Heart left ventricle (tissue), 16 donors: ENCODE measurements at regions not wholly inside any gene's neighbourhood (a gene's known extent, or its start where the extent isn't known, plus 50 kb on each side); places are given as distances from the start of the nearest gene placed in this dataset.

Source experiments
- ATAC-seq, 4 donors: fragments of 200-7000 bp; cut with Tn5 transposase; one replicate each; pipeline ENCODE4 v1.9.1; 2020 to 2022; ENCODE audit warnings: moderate library complexity in 4 of 4, mild to moderate bottlenecking in 3 of 4, moderate number of reproducible peaks in 1 of 4
- DNase-seq, 5 donors: peaks; one replicate each; pipeline ENCODE4 v3.0.0-alpha.2; 2020
- H3K27ac ChIP-seq, 12 donors: fragments of 200-600 bp; sonication (generic) in 4 of 12; one replicate each; pipeline versions ENCODE4 v1.5.0 to v1.8.0; 2016 to 2022; ENCODE audit warnings: mild to moderate bottlenecking in 2 of 12
- H3K27me3 ChIP-seq, 9 donors: fragments of 200-600 bp; sonication (generic) in 2 of 9; one replicate each; pipeline versions ENCODE4 v1.5.1 to v1.8.0; 2016 to 2022; ENCODE audit warnings: mild to moderate bottlenecking in 3 of 9
- H3K36me3 ChIP-seq, 9 donors: fragments of 200-600 bp; sonication (generic) in 2 of 9; one replicate each; pipeline versions ENCODE4 v1.5.0 to v1.8.0; 2018 to 2022; ENCODE audit warnings: mild to moderate bottlenecking in 2 of 9
- H3K4me1 ChIP-seq, 12 donors: fragments of 200-600 bp; sonication (generic) in 4 of 12; one replicate each; pipeline versions ENCODE4 v1.5.0 to v1.8.0; 2016 to 2022; ENCODE audit warnings: mild to moderate bottlenecking in 3 of 12
- H3K4me3 ChIP-seq, 12 donors: fragments of 200-600 bp; sonication (generic) in 4 of 12; one replicate each; pipeline versions ENCODE4 v1.5.0 to v1.8.0; 2017 to 2022; ENCODE audit warnings: mild to moderate bottlenecking in 9 of 12, moderate library complexity in 4 of 12
- H3K9me3 ChIP-seq, 12 donors: fragments of 200-600 bp; sonication (generic) in 4 of 12; one replicate each; pipeline versions ENCODE4 v1.5.0 to v1.8.0; 2016 to 2022; ENCODE audit warnings: mild to moderate bottlenecking in 1 of 12
- POLR2A ChIP-seq, 2 donors: fragments of 450-650 bp; IDR thresholded peaks; one replicate each; pipeline ENCODE4 v1.6.1; 2017; ENCODE audit warnings: antibody characterized with exemption in 2 of 2, mild to moderate bottlenecking in 2 of 2, moderate library complexity in 2 of 2
- WGBS, 4 donors: extraction: QIAGEN DNeasy Blood & Tissue Kit in 2 of 4; methylation state at CpG; one replicate each; pipeline versions ENCODE4 v1.1.5 to v1.1.7; 2013 to 2018; 5-methylcytosine and 5-hydroxymethylcytosine counted together
- intact Hi-C, 10 donors: fragments of 100-400 bp; cut with DNase I; formaldehyde crosslinking; loops; one replicate each; pipeline versions ENCODE4 v1.11.1 to v1.14.2; 2022
- TF ChIP-seq, protein P1 (sequence below), 12 donors: fragments of 200-600 bp; sonication (generic) in 4 of 12; IDR thresholded peaks; one replicate each; pipeline versions ENCODE4 v1.5.0 to v1.8.0; 2018 to 2022; ENCODE audit warnings: antibody characterized with exemption in 12 of 12, mild to moderate bottlenecking in 5 of 12
- donor health status: ischemic (EF 13 %, LVEDD 7.1; RV severe dilation, severe dysfunction).
- donor health status: healthy with polysubstance abuse.
- donor health status: DM: no; HTN: yes; CAD: no.
- donor health status: DM: no; HTN: no; CAD: no.
- donor health status: ischemic (EF 25% LVEDD 6.9; RV normal size, moderate dysfunction).
- donor health status: ischemic (EF 25% LVEDD 5.7; RV mildly dilated, moderate dysfunction).
- donor health status: healthy.
- donor health status: DM: yes; HTN: yes; CAD: no.
- donor health status: ischemic (EF 35%, LVEDD 5.7; RV mildly dilated, moderate dysfunction).
- donor health status: nonischemic (EF 11% LVEDD 7.7; RV severe dilation, severe dysfunction).
- donor health status: DM: yes; HTN: yes; CAD: no.
- donor health status: PGD.
- donor health status: ischemic (EF 29% LVEDD 5.4; RV normal size, mild dysfunction).
- donor health status: nonischemic (EF 23%, LVEDD 6.1; RV moderate dilation, normal function).

DNA sequence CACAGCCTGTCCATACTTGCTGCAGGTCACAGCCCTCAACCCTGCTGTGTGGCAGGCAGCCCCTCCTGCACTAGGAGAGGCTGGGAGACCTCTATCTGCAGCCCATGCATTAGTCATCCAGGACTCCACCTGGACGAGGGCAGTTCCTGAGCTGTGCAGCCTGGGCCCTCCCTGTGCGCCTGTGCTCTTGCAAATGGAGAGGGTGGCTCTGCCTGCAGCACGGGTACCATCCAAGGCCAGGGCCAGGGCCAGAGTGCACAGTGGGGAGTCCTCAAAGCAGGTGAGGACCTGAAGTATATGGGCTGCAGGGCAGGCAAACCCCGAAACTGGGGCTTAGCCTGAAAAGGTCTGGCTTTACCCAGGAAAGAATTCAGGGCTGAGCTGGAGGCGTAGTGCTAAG is 89.8 kb upstream of the PHACTR3 start:
- 43 to 66% (median 50%) methylated on average over 4 to 5 of the region's 5 CpGs for WGBS, 4 donors
- no peak overlapping the region for H3K27ac ChIP-seq
- peaks cover 0 to 4% (median 0%) of the 10 kb centered on the region in 12 donors for H3K4me1 ChIP-seq
- no peak overlapping the region for H3K4me3 ChIP-seq
- intact Hi-C loops = no loop called here
- H3K9me3 ChIP-seq = no peaks in the 10 kb centered on the region
- TF ChIP-seq, protein P1, sequence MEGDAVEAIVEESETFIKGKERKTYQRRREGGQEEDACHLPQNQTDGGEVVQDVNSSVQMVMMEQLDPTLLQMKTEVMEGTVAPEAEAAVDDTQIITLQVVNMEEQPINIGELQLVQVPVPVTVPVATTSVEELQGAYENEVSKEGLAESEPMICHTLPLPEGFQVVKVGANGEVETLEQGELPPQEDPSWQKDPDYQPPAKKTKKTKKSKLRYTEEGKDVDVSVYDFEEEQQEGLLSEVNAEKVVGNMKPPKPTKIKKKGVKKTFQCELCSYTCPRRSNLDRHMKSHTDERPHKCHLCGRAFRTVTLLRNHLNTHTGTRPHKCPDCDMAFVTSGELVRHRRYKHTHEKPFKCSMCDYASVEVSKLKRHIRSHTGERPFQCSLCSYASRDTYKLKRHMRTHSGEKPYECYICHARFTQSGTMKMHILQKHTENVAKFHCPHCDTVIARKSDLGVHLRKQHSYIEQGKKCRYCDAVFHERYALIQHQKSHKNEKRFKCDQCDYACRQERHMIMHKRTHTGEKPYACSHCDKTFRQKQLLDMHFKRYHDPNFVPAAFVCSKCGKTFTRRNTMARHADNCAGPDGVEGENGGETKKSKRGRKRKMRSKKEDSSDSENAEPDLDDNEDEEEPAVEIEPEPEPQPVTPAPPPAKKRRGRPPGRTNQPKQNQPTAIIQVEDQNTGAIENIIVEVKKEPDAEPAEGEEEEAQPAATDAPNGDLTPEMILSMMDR (IDR thresholded peaks at IDR 0.05) = no peak
- TF ChIP-seq POLR2A (IDR thresholded peaks at IDR 0.05) = no peak
- ATAC-seq (no peak), DNase-seq (no peak)
- peaks cover 10 to 49% (median 19%) of the 10 kb centered on the region in 9 donors for H3K27me3 ChIP-seq
- no peaks in the 10 kb centered on the region for H3K36me3 ChIP-seq

DNA sequence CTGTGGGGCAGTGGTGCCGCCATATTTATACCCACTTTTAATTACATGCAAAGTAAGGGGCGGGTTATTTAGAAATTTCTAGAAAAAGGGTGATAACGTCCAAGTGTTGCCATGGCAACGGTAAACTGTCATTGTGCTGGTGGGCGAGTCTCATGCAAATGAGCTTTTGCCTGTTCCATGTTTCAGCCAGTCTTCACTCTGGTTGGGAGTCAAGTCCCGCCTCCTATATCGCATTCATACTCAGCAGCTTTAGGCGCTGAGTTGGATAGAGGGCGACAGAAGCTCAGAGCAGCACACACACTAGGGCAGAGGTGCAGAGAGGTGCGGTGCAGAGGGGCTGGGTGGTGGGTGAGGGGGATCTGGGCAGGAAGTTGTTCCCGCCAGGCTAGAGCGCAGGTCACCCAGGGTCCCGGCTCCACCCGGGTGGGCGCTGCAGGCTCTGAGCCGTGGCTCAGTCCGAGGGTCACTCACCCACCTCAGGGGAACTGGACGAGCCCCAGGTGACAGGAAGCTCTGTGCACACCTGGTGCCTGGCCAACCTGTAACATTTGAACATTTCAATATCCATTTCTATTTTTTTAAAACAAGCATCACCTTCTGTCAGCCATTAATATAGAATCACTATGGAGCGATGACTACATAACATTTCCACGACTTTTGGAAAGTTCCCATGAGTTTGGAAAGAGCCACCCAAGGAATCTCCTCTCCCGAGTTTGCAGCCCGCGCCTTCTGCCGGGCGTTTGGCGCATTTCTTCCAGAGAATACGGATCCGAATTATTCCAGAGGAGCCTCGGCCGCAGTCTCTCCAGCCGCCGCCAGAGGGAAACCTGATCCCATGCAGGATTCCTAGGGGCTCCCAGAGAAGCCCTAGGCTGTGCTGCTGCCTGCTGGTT is 89.1 kb upstream of the PHACTR3 start:
- Histone ChIP-seq H3K27ac (no peak overlapping the region), H3K36me3 (no peaks in the 10 kb centered on the region), H3K27me3 (peaks cover 10 to 53% (median 25%) of the 10 kb centered on the region in 9 donors), H3K9me3 (no peaks in the 10 kb centered on the region), H3K4me3 (no peak overlapping the region), H3K4me1 (peaks cover 0 to 4% (median 0%) of the 10 kb centered on the region in 12 donors)
- ATAC-seq (peak; percentile 62 to 90 (median 84)), DNase-seq (peak; percentile 57 to 79 (median 62))
- TF ChIP-seq, protein P1 (IDR thresholded peaks at IDR 0.05) = peak; percentile 63 to 86 (median 76)
- TF ChIP-seq POLR2A (IDR thresholded peaks at IDR 0.05) = no peak
- intact Hi-C loops = no loop called here
- WGBS, 4 donors = 18 to 28% (median 22%) methylated on average over 32 of the region's 32 CpGs

- intact Hi-C loops = no loop called here
- no peak for DNase-seq
- Histone ChIP-seq H3K27ac (no peak overlapping the region), H3K27me3 (peaks cover 10 to 59% (median 30%) of the 10 kb centered on the region in 9 donors), H3K4me1 (peaks cover 0 to 4% (median 0%) of the 10 kb centered on the region in 12 donors), H3K9me3 (no peaks in the 10 kb centered on the region), H3K4me3 (no peak overlapping the region), H3K36me3 (no peaks in the 10 kb centered on the region)
- TF ChIP-seq POLR2A (IDR thresholded peaks at IDR 0.05) = no peak
- TF ChIP-seq, protein P1 (IDR thresholded peaks at IDR 0.05) = peak in 2 of 12 donors; percentile 28 to 38
- no peak for ATAC-seq
- WGBS, 4 donors = 74 to 86% (median 83%) methylated on average over 3 of the region's 3 CpGs
These were observed 88.5 kb upstream of the PHACTR3 start for GRCh38 chr20:59515906-59516209.

DNA sequence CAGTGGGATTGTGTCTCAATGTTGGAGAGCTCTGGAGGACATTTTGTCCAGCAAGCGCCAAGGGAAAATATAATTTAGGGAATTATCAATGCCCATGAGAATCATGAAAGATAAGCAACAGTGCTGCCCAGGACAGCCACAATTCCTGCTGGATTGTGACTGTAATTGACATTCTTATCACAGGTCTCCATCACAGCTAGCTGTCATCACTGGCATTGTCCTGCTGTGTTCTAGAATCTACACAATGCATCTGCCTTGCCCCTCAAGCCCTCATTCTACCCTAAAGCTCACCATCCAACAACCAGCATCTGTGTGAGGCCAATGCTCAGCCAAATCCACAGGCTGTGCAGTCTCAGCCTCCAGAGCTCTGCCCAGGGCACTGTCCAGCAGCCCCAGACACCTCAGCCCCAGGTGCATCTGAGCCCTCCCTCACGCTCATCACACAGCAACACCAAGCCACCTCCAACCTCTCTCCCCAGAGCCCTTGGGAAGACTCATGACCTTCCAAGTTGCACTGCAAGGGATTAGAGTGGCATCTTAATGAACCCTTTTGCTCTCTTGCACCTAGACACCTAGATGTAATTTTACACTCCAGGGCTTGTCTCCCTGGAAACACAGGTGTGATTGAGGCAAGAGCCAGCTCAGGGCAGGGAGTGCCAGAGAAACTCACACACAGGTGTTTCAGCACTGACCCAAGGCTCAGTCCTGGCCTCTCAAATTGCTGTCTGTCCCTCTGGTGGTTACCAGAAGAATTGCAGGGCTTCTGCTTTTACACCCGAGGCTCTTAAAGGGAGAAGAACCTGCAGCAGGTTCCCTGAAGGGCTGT is 85.2 kb upstream of the PHACTR3 start:
- no peaks in the 10 kb centered on the region for H3K36me3 ChIP-seq
- H3K4me1 ChIP-seq = peaks cover 0 to 4% (median 0%) of the 10 kb centered on the region in 12 donors
- no peak overlapping the region for H3K27ac ChIP-seq
- intact Hi-C loops = no loop called here
- H3K4me3 ChIP-seq = no peak overlapping the region
- 36 to 44% (median 39%) methylated on average over 3 of the region's 3 CpGs for WGBS, 4 donors
- H3K27me3 ChIP-seq = peaks cover 10 to 76% (median 37%) of the 10 kb centered on the region in 9 donors
- H3K9me3 ChIP-seq = no peaks in the 10 kb centered on the region
- TF ChIP-seq, protein P1 (IDR thresholded peaks at IDR 0.05) = peak; percentile 71 to 93 (median 83)
- TF ChIP-seq POLR2A (IDR thresholded peaks at IDR 0.05) = no peak
- peak in 3 of 4 donors; percentile 58 to 65 (median 65) for ATAC-seq
- peak in 1 of 5 donors; percentile 22 for DNase-seq
